ENCODE measurements at regions not wholly inside any gene's neighbourhood (a gene's known extent, or its start where the extent isn't known, plus 50 kb on each side); places are given as distances from the start of the nearest gene placed in this dataset.

DNA sequence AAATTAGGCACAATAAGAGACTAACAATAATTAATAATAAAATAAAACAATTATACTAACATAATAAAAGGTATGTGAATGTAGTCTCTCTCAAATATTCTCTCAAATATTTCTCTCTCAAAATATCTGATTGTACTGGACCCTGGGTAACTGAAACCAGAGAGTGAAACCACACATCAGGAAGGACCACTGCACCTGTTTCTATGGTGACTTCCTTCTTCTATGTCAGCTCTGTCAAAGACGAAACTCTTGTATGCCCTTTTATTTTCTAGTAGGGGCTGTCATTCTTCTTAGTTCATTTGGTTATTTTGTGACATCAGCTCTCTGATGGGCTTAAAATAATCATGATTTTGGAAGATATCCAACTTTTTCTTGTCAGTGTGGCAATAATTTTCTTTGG is 428.0 kb upstream of the TPK1 start:
- Histone ChIP-seq H3K27ac (ENCODE audit: low read length) (peak overlapping the region; percentile 41; the same call in 1 of the 2 replicates), H3K4me3 (ENCODE audit: low read length) (peak overlapping the region; percentile 35; the same call in 1 of the 2 replicates), H3K9ac (ENCODE audit: low read length) (no peak overlapping the region), H3K27me3 (ENCODE audit: low read depth, low read length) (no peaks in the 10 kb centered on the region), H3K9me3 (ENCODE audit: insufficient read depth, low read length) (no peaks in the 10 kb centered on the region), H3K79me2 (ENCODE audit: low read length) (no peaks in the 10 kb centered on the region), H2AFZ (ENCODE audit: low read depth, low read length) (no peak overlapping the region), H3K36me3 (replicated peaks; ENCODE audit: low read depth, low read length) (no peaks in the 10 kb centered on the region), H4K20me1 (ENCODE audit: insufficient read depth, low read length) (no peaks in the 10 kb centered on the region), H3K4me1 (ENCODE audit: low read length) (peaks cover 30% of the 10 kb centered on the region), H3K4me2 (ENCODE audit: low read length) (peak overlapping the region; percentile 60)
- TF ChIP-seq EZH2phosphoT487 (IDR thresholded peaks at IDR 0.05; ENCODE audit: low read depth): no peak
- TF ChIP-seq, protein P1, sequence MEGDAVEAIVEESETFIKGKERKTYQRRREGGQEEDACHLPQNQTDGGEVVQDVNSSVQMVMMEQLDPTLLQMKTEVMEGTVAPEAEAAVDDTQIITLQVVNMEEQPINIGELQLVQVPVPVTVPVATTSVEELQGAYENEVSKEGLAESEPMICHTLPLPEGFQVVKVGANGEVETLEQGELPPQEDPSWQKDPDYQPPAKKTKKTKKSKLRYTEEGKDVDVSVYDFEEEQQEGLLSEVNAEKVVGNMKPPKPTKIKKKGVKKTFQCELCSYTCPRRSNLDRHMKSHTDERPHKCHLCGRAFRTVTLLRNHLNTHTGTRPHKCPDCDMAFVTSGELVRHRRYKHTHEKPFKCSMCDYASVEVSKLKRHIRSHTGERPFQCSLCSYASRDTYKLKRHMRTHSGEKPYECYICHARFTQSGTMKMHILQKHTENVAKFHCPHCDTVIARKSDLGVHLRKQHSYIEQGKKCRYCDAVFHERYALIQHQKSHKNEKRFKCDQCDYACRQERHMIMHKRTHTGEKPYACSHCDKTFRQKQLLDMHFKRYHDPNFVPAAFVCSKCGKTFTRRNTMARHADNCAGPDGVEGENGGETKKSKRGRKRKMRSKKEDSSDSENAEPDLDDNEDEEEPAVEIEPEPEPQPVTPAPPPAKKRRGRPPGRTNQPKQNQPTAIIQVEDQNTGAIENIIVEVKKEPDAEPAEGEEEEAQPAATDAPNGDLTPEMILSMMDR (IDR thresholded peaks at IDR 0.05; ENCODE audit: low read depth, low read length): no peak

DNA sequence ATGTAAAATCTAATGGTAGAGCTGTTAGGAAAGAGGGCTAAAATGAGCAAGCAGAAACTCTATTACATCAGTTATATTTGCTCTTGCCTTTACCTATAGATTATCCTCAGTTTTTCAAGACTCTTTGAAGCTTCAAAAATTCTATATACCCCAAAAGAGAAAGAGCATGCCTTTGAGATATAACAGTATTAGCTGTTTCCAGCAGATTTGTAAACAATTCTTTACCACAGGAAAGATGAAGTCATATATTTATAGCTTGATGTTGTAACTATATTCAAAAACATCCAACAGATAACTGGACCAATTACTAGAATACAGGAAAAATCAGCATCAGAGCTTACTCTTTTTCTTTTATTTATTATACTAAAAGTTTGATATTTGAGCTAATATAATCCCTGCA is 416.2 kb upstream of the TPK1 start:
- Histone ChIP-seq H3K79me2 (ENCODE audit: low read length) (no peaks in the 10 kb centered on the region), H2AFZ (ENCODE audit: low read depth, low read length) (no peak overlapping the region)

DNA sequence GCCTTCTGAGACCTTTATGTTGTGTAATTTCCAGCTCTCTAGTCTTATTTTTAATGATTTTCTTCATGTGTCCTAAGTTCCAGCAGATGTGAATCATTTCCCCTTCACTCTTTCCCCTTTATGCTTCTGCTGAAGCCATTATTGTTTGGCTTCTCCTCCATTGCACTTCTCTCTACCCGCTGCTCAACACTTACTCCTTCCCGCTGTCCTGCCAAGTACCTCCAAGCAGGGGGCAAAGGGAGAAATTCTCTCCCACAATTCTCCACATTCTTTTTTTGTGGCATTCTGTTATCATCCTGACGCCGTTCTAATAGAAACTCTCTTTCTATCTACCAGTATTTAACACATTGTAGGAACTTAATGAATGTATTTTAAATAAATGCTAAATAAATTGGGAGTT is 388.9 kb upstream of the TPK1 start:
- no peak overlapping the region for H3K4me3 ChIP-seq (ENCODE audit: low read length)
- H3K9ac ChIP-seq (ENCODE audit: low read length): no peak overlapping the region
- H3K79me2 ChIP-seq (ENCODE audit: low read length): no peaks in the 10 kb centered on the region
- H3K36me3 ChIP-seq (replicated peaks; ENCODE audit: low read depth, low read length): no peaks in the 10 kb centered on the region
- H3K27ac ChIP-seq (ENCODE audit: low read length): no peak overlapping the region
- H2AFZ ChIP-seq (ENCODE audit: low read depth, low read length): no peak overlapping the region
- H3K4me1 ChIP-seq (ENCODE audit: low read length): no peaks in the 10 kb centered on the region
- H4K20me1 ChIP-seq (ENCODE audit: insufficient read depth, low read length): no peaks in the 10 kb centered on the region
- TF ChIP-seq EZH2phosphoT487 (IDR thresholded peaks at IDR 0.05; ENCODE audit: low read depth): no peak
- TF ChIP-seq, protein P1 (IDR thresholded peaks at IDR 0.05; ENCODE audit: low read depth, low read length): no peak
- no peak overlapping the region for H3K4me2 ChIP-seq (ENCODE audit: low read length)
- H3K27me3 ChIP-seq (ENCODE audit: low read depth, low read length): no peaks in the 10 kb centered on the region
- H3K9me3 ChIP-seq (ENCODE audit: insufficient read depth, low read length): no peaks in the 10 kb centered on the region

More for the DNA sequence above, 416.2 kb upstream of the TPK1 start:
- H3K36me3 ChIP-seq (replicated peaks; ENCODE audit: low read depth, low read length): no peaks in the 10 kb centered on the region
- TF ChIP-seq EZH2phosphoT487 (IDR thresholded peaks at IDR 0.05; ENCODE audit: low read depth): no peak
- TF ChIP-seq, protein P1 (IDR thresholded peaks at IDR 0.05; ENCODE audit: low read depth, low read length): no peak
- no peaks in the 10 kb centered on the region for H3K4me1 ChIP-seq (ENCODE audit: low read length)
- H3K9me3 ChIP-seq (ENCODE audit: insufficient read depth, low read length): no peaks in the 10 kb centered on the region
- no peaks in the 10 kb centered on the region for H4K20me1 ChIP-seq (ENCODE audit: insufficient read depth, low read length)
- H3K4me3 ChIP-seq (ENCODE audit: low read length): no peak overlapping the region
- H3K27ac ChIP-seq (ENCODE audit: low read length): no peak overlapping the region
- H3K4me2 ChIP-seq (ENCODE audit: low read length): no peak overlapping the region
- H3K27me3 ChIP-seq (ENCODE audit: low read depth, low read length): no peaks in the 10 kb centered on the region
- H3K9ac ChIP-seq (ENCODE audit: low read length): no peak overlapping the region

DNA sequence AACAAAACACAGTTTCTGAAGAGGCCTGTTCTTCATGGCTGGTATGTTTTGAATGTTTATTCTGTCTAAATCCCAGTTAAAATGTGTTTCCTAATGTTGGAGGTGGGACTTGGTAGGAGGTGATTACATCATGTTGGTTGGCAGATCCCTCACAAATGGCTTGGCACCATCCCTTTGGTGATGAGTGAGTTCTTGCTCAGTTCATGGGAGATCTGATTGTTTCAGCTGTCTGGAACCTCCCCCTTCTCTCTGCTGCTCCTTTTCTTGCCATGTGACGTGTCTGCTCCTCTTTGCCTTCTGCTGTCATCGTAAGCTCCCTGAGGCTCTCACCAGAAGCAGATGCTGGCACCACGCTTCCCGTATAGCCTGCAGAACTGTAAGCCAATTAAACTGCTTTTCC is 383.6 kb upstream of the TPK1 start:
- Histone ChIP-seq H3K79me2 (ENCODE audit: low read length) (no peaks in the 10 kb centered on the region), H3K4me2 (ENCODE audit: low read length) (no peak overlapping the region), H2AFZ (ENCODE audit: low read depth, low read length) (0 out of 2 replicates have a peak overlapping the region, but pooled peaks have one; percentile 41), H3K27me3 (ENCODE audit: low read depth, low read length) (no peaks in the 10 kb centered on the region), H4K20me1 (ENCODE audit: insufficient read depth, low read length) (no peaks in the 10 kb centered on the region), H3K9me3 (ENCODE audit: insufficient read depth, low read length) (no peaks in the 10 kb centered on the region), H3K36me3 (replicated peaks; ENCODE audit: low read depth, low read length) (no peaks in the 10 kb centered on the region), H3K4me3 (ENCODE audit: low read length) (no peak overlapping the region), H3K9ac (ENCODE audit: low read length) (no peak overlapping the region), H3K27ac (ENCODE audit: low read length) (no peak overlapping the region), H3K4me1 (ENCODE audit: low read length) (peaks cover 19% of the 10 kb centered on the region)
- TF ChIP-seq EZH2phosphoT487 (IDR thresholded peaks at IDR 0.05; ENCODE audit: low read depth): no peak
- TF ChIP-seq, protein P1 (IDR thresholded peaks at IDR 0.05; ENCODE audit: low read depth, low read length): no peak
